H9 (cell line): ENCODE measurements at regions not wholly inside any gene's neighbourhood (a gene's known extent, or its start where the extent isn't known, plus 50 kb on each side); places are given as distances from the start of the nearest gene placed in this dataset.

ENCODE experiments used
- DNase-seq: peaks from one replicate; pipeline ENCODE4 v3.0.0-alpha.2; 2017
- H2AFZ ChIP-seq: one replicate; pipeline ENCODE4 v1.6.1; 2013; ENCODE audit warnings: mild to moderate bottlenecking, low read length, control low read depth, moderate library complexity
- H2AK5ac ChIP-seq: 2 replicates; pipeline ENCODE4 v1.6.1; 2013; ENCODE audit warnings: low read length, control low read depth, mixed read lengths; ENCODE audit not compliant: insufficient read length
- H2BK120ac ChIP-seq: one replicate; pipeline ENCODE4 v1.6.1; 2013; ENCODE audit warnings: low read depth, mild to moderate bottlenecking, low read length, control low read depth, inconsistent platforms; ENCODE audit not compliant: poor library complexity, severe bottlenecking
- H2BK12ac ChIP-seq: 2 replicates; pipeline ENCODE4 v1.6.1; 2013; ENCODE audit warnings: low read length, control low read depth, mixed read lengths, low read depth; ENCODE audit not compliant: insufficient read length
- H2BK15ac ChIP-seq: 2 replicates; pipeline ENCODE4 v1.6.1; 2013; ENCODE audit warnings: low read depth, low read length, control low read depth
- H2BK20ac ChIP-seq: one replicate; pipeline ENCODE4 v1.6.1; 2013; ENCODE audit warnings: low read depth, mild to moderate bottlenecking, low read length, control low read depth, inconsistent platforms; ENCODE audit not compliant: poor library complexity, severe bottlenecking
- H2BK5ac ChIP-seq: 2 replicates; pipeline ENCODE4 v1.6.1; 2013; ENCODE audit warnings: low read length, control low read depth, mixed read lengths; ENCODE audit not compliant: insufficient read length
- H3K14ac ChIP-seq: 2 replicates; pipeline ENCODE4 v1.6.1; 2013; ENCODE audit warnings: low read length, control low read depth; ENCODE audit not compliant: insufficient read depth
- H3K18ac ChIP-seq: 2 replicates; pipeline ENCODE4 v1.6.1; 2013; ENCODE audit warnings: low read depth, mild to moderate bottlenecking, mixed read lengths, low read length, control low read depth; ENCODE audit not compliant: insufficient read length
- H3K23ac ChIP-seq: 2 replicates; pipeline ENCODE4 v1.6.1; 2013; ENCODE audit warnings: low read length, control low read depth, mixed read lengths, low read depth; ENCODE audit not compliant: insufficient read length
- H3K23me2 ChIP-seq: 2 replicates; pipeline ENCODE4 v1.6.1; 2013; ENCODE audit warnings: low read depth, mild to moderate bottlenecking, mixed read lengths, low read length, control low read depth; ENCODE audit not compliant: insufficient read length, poor library complexity, severe bottlenecking
- H3K27ac ChIP-seq: 2 replicates; pipeline ENCODE4 v1.5.1; 2013; ENCODE audit warnings: low read length, control low read depth, mixed read lengths, low read depth; ENCODE audit not compliant: insufficient read length
- H3K27me3 ChIP-seq: 2 replicates; pipeline ENCODE4 v1.6.1; 2013; ENCODE audit warnings: low read length, control low read depth, inconsistent platforms; ENCODE audit not compliant: insufficient read depth
- H3K4ac ChIP-seq: 2 replicates; pipeline ENCODE4 v1.6.1; 2013; ENCODE audit warnings: low read depth, mild to moderate bottlenecking, control low read depth, inconsistent platforms, low read length, moderate library complexity
- H3K4me1 ChIP-seq: 2 replicates; pipeline ENCODE4 v1.6.1; 2013; ENCODE audit warnings: low read length, control low read depth, inconsistent platforms; ENCODE audit not compliant: insufficient read depth
- H3K4me2 ChIP-seq: 2 replicates; pipeline ENCODE4 v1.6.1; 2013; ENCODE audit warnings: low read length, control low read depth, mixed read lengths; ENCODE audit not compliant: insufficient read length, insufficient read depth
- H3K56ac ChIP-seq: 2 replicates; pipeline ENCODE4 v1.6.1; 2013; ENCODE audit warnings: low read depth, mild to moderate bottlenecking, mixed read lengths, low read length, control low read depth; ENCODE audit not compliant: insufficient read length
- H3K79me1 ChIP-seq: 2 replicates; pipeline ENCODE4 v1.6.1; 2013; ENCODE audit warnings: low read depth, mild to moderate bottlenecking, moderate library complexity, low read length, control low read depth, inconsistent platforms; ENCODE audit not compliant: insufficient read depth, poor library complexity, severe bottlenecking
- H3K79me2 ChIP-seq: 2 replicates; pipeline ENCODE4 v1.6.1; 2013; ENCODE audit warnings: low read length, control low read depth, inconsistent platforms; ENCODE audit not compliant: insufficient read depth
- H3K9ac ChIP-seq: 2 replicates; pipeline ENCODE4 v1.6.1; 2013; ENCODE audit warnings: low read length, control low read depth, mixed read lengths; ENCODE audit not compliant: insufficient read length; ENCODE audit errors: extremely low read depth
- H3K9me3 ChIP-seq: one replicate; pipeline ENCODE4 v1.6.1; 2013; ENCODE audit warnings: low read depth, low read length, inconsistent platforms; ENCODE audit not compliant: control insufficient read depth
- H3T11ph ChIP-seq: one replicate; pipeline ENCODE4 v1.6.1; 2013; ENCODE audit warnings: mild to moderate bottlenecking, low read length, control low read depth, inconsistent platforms
- H4K20me1 ChIP-seq: one replicate; pipeline ENCODE4 v1.6.1; 2013; ENCODE audit not compliant: control insufficient read depth, insufficient read length, insufficient read depth
- H4K5ac ChIP-seq: 2 replicates; pipeline ENCODE4 v1.6.1; 2013; ENCODE audit warnings: low read depth, mild to moderate bottlenecking, mixed read lengths, low read length, control low read depth; ENCODE audit not compliant: insufficient read length
- H4K8ac ChIP-seq: replicated peaks from 2 replicates; pipeline ENCODE4 v1.6.1; 2013; ENCODE audit warnings: low read length, control low read depth, mixed read lengths, low read depth; ENCODE audit not compliant: insufficient read length
- H4K91ac ChIP-seq: 2 replicates; pipeline ENCODE4 v1.6.1; 2013; ENCODE audit warnings: low read depth, mild to moderate bottlenecking, moderate library complexity, mixed read lengths, low read length, control low read depth; ENCODE audit not compliant: insufficient read length
- H3K27ac Mint-ChIP-seq, 3 experiments: 2 replicates in 2 of 3; 3 replicates in 1 of 3; pipeline ENCODE4 v1.8.0; 2020 to 2021; ENCODE audit warnings: mixed read lengths in 3 of 3, mild to moderate bottlenecking in 1 of 3, moderate library complexity in 1 of 3
- H3K27me3 Mint-ChIP-seq: 2 replicates; pipeline ENCODE4 v1.8.0; 2021; ENCODE audit warnings: low read depth, mild to moderate bottlenecking, moderate library complexity, mixed read lengths
- H3K36me3 Mint-ChIP-seq, 3 experiments: 2 replicates in 2 of 3; 3 replicates in 1 of 3; pipeline ENCODE4 v1.8.0; 2020 to 2021; ENCODE audit warnings: low read depth in 3 of 3, mixed read lengths in 3 of 3; ENCODE audit not compliant: insufficient read depth in 1 of 3
- H3K4me1 Mint-ChIP-seq, 2 experiments: 2 replicates each; pipeline ENCODE4 v1.8.0; 2020; ENCODE audit warnings: mixed read lengths in 2 of 2
- H3K4me3 Mint-ChIP-seq, 2 experiments: 2 replicates in 1 of 2; 3 replicates in 1 of 2; pipeline ENCODE4 v1.8.0; 2020 to 2021; ENCODE audit warnings: mild to moderate bottlenecking in 2 of 2, mixed read lengths in 2 of 2, moderate library complexity in 1 of 2
- H3K9me3 Mint-ChIP-seq, 2 experiments: 2 replicates in 1 of 2; 3 replicates in 1 of 2; pipeline ENCODE4 v1.8.0; 2020; ENCODE audit warnings: mild to moderate bottlenecking in 2 of 2, mixed read lengths in 2 of 2, moderate library complexity in 1 of 2
- WGBS: extraction: QIAGEN DNeasy Blood & Tissue Kit; methylation state at CpG from one replicate; pipeline ENCODE4 v1.1.7; 2013; ENCODE audit warnings: missing lambda C conversion rate, low lambda C conversion rate, mixed read lengths; ENCODE audit not compliant: insufficient read length; ENCODE audit errors: extremely low coverage; 5-methylcytosine and 5-hydroxymethylcytosine counted together
- TF ChIP-seq, protein P1 (sequence below): fragments of 200-600 bp; sonication (generic); conservative IDR thresholded peaks from 3 replicates; pipeline ENCODE4 v1.8.0; 2021; ENCODE audit warnings: antibody characterized with exemption, mild to moderate bottlenecking

DNA sequence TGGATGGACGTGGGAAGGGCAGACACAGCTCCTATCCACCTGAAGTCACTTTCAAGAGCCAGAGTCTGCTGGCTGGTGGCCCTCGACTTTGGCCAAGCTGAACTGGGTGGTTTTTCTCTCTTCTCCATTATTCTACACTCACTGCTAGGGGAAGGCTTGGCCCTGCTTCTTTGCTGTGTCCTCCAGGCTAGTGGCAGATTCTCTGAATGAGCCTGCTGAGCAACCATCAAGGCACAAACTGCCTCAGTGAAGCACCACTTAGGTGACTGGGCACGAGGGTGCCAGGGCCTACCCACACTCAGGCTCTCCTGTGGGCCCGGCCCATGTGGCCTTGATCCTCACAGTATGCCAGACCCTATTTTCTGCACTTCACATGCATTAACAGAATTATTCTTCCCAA is 92.0 kb downstream of the PJA1 start:
- Mint-ChIP-seq H3K4me1 (peaks cover 9 to 12% of the 10 kb centered on the region in 2 experiments; a peak in 3 of 4 replicates), H3K36me3 (peaks cover 0 to 1% (median 0%) of the 10 kb centered on the region in 3 experiments; a peak in 1 of 7 replicates)

More for the DNA sequence above, 92.0 kb downstream of the PJA1 start:
- no peak overlapping the region for H3K4ac ChIP-seq
- H2BK15ac ChIP-seq = no peak overlapping the region
- WGBS = no CpG with 5 or more reads among the region's 4 CpGs
- no peak overlapping the region for H2AFZ ChIP-seq
- no peak overlapping the region for H2BK120ac ChIP-seq
- H4K5ac ChIP-seq = no peak overlapping the region
- no peak overlapping the region for H3K56ac ChIP-seq
- no peaks in the 10 kb centered on the region for H3K9me3 ChIP-seq
- no peak overlapping the region for H3K18ac ChIP-seq
- no peaks in the 10 kb centered on the region for H3K4me1 ChIP-seq
- H2AK5ac ChIP-seq = no peak overlapping the region
- H2BK12ac ChIP-seq = no peak overlapping the region
- no peaks in the 10 kb centered on the region for H3K79me2 ChIP-seq
- no peaks in the 10 kb centered on the region for H3K23me2 ChIP-seq
- H4K20me1 ChIP-seq = no peaks in the 10 kb centered on the region
- no peak overlapping the region for H3T11ph ChIP-seq
- no peak overlapping the region for H2BK5ac ChIP-seq
- no peak overlapping the region for H3K27ac ChIP-seq
- no peaks in the 10 kb centered on the region for H3K79me1 ChIP-seq
- no peak overlapping the region for H3K4me2 ChIP-seq
- H3K4me3 Mint-ChIP-seq = no peak overlapping the region
- no peak overlapping the region for H3K23ac ChIP-seq
- H4K91ac ChIP-seq = no peak overlapping the region
- no peak for DNase-seq
- no peaks in the 10 kb centered on the region for H3K27me3 ChIP-seq
- no peak overlapping the region for H3K9ac ChIP-seq
- H4K8ac ChIP-seq = no peak overlapping the region
- peaks cover 18% of the 10 kb centered on the region for H3K27me3 Mint-ChIP-seq
- H3K14ac ChIP-seq = no peak overlapping the region
- TF ChIP-seq, protein P1, sequence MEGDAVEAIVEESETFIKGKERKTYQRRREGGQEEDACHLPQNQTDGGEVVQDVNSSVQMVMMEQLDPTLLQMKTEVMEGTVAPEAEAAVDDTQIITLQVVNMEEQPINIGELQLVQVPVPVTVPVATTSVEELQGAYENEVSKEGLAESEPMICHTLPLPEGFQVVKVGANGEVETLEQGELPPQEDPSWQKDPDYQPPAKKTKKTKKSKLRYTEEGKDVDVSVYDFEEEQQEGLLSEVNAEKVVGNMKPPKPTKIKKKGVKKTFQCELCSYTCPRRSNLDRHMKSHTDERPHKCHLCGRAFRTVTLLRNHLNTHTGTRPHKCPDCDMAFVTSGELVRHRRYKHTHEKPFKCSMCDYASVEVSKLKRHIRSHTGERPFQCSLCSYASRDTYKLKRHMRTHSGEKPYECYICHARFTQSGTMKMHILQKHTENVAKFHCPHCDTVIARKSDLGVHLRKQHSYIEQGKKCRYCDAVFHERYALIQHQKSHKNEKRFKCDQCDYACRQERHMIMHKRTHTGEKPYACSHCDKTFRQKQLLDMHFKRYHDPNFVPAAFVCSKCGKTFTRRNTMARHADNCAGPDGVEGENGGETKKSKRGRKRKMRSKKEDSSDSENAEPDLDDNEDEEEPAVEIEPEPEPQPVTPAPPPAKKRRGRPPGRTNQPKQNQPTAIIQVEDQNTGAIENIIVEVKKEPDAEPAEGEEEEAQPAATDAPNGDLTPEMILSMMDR = no peak
- H3K27ac Mint-ChIP-seq = no peak overlapping the region
- H3K9me3 Mint-ChIP-seq = peaks cover 59 to 67% of the 10 kb centered on the region in 2 experiments
- H2BK20ac ChIP-seq = no peak overlapping the region
